Fibroblast of lung (primary cell): ENCODE measurements at regions not wholly inside any gene's neighbourhood (a gene's known extent, or its start where the extent isn't known, plus 50 kb on each side); places are given as distances from the start of the nearest gene placed in this dataset.

Experiments used
- EZH2 ChIP-seq: IDR thresholded peaks from 2 replicates; pipeline ENCODE4 v1.5.1; 2012; ENCODE audit warnings: low read length, control low read depth, mild to moderate bottlenecking; ENCODE audit errors: missing control alignments
- TF ChIP-seq, protein P1 (sequence below), 2 donors: IDR thresholded peaks in 1 of 2; conservative IDR thresholded peaks in 1 of 2; 1 replicate in 1 of 2; 2 replicates in 1 of 2; pipeline ENCODE4 v1.5.1; 2011 to 2012; ENCODE audit warnings: low read length in 2 of 2, control low read depth in 1 of 2, inconsistent platforms in 1 of 2, low read depth in 1 of 2, mild to moderate bottlenecking in 1 of 2

DNA sequence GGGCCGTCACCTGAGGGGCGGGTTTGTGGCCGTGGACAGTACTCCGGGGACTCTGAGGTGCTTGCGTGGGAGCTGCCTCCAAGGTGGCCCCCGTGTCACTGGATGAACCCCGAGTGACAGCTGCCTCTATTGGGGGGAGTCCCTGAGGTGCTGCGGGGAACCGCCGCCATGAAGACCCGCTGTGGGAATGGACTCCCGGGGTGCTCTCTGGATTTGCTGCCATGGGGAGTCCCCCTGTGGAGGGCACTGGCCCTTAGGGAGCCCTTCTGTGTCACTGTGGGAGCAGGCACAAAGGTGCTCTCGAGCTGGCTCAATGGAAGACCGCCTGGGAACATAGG lies 100.2 kb upstream of the CCL21 start:
- TF ChIP-seq EZH2, result no peak
- TF ChIP-seq, protein P1, sequence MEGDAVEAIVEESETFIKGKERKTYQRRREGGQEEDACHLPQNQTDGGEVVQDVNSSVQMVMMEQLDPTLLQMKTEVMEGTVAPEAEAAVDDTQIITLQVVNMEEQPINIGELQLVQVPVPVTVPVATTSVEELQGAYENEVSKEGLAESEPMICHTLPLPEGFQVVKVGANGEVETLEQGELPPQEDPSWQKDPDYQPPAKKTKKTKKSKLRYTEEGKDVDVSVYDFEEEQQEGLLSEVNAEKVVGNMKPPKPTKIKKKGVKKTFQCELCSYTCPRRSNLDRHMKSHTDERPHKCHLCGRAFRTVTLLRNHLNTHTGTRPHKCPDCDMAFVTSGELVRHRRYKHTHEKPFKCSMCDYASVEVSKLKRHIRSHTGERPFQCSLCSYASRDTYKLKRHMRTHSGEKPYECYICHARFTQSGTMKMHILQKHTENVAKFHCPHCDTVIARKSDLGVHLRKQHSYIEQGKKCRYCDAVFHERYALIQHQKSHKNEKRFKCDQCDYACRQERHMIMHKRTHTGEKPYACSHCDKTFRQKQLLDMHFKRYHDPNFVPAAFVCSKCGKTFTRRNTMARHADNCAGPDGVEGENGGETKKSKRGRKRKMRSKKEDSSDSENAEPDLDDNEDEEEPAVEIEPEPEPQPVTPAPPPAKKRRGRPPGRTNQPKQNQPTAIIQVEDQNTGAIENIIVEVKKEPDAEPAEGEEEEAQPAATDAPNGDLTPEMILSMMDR (conservative IDR thresholded peaks at IDR 0.05 in 1 of 2, IDR thresholded peaks at IDR 0.05 in 1 of 2; ENCODE audit: low read depth in 1 of 2, low read length in 2 of 2), result no peak
